CD4-positive, alpha-beta T cell treated with Interleukin-21 for 1 hour (primary cell): ENCODE measurements at regions not wholly inside any gene's neighbourhood (a gene's known extent, or its start where the extent isn't known, plus 50 kb on each side); places are given as distances from the start of the nearest gene placed in this dataset.
"Not testable (repeated sequence)": the region's sequence is repeated elsewhere in the genome, so short reads cannot be mapped to it uniquely, and the experiment has no call there.

ENCODE experiments used
- DNase-seq: peaks from one replicate; pipeline ENCODE4 v3.0.0-alpha.2; 2020

GRCh38 chr12:105595440-105595839 lies 264.9 kb downstream of the C12orf75 start:
- DNase-seq, result no peak

GRCh38 chr12:105596731-105597130 lies 266.2 kb downstream of the C12orf75 start:
- DNase-seq, result no peak

GRCh38 chr12:105598031-105598430 lies 267.5 kb downstream of the C12orf75 start:
- no peak for DNase-seq

GRCh38 chr12:105600911-105601545 lies 270.5 kb downstream of the C12orf75 start:
- no peak for DNase-seq

- not testable (repeated sequence) for DNase-seq
Measured at GRCh38 chr12:105602312-105602711, 271.8 kb downstream of the C12orf75 start.

- not testable (repeated sequence) for DNase-seq
Measured at GRCh38 chr12:105604281-105604680, 273.8 kb downstream of the C12orf75 start.

- not testable (repeated sequence) for DNase-seq
Measured at GRCh38 chr12:105606613-105607012, 276.1 kb downstream of the C12orf75 start.

GRCh38 chr12:105609001-105609400 lies 278.5 kb downstream of the C12orf75 start:
- not testable (repeated sequence) for DNase-seq

- DNase-seq, result no peak
Measured at GRCh38 chr12:105610459-105610858, 280.0 kb downstream of the C12orf75 start.

GRCh38 chr12:105611340-105611739 lies 280.8 kb downstream of the C12orf75 start:
- DNase-seq, result no peak

GRCh38 chr12:105613269-105613668 lies 282.8 kb downstream of the C12orf75 start:
- DNase-seq, result no peak

GRCh38 chr12:105613887-105614286 lies 283.4 kb downstream of the C12orf75 start:
- no peak for DNase-seq

GRCh38 chr12:105616971-105617540 lies 286.6 kb downstream of the C12orf75 start:
- DNase-seq, result no peak

GRCh38 chr12:105622220-105622619 lies 291.7 kb downstream of the C12orf75 start:
- DNase-seq, result no peak

- no peak for DNase-seq
Measured at GRCh38 chr12:105622846-105623736, 292.6 kb downstream of the C12orf75 start.

GRCh38 chr12:105626653-105627052 lies 296.2 kb downstream of the C12orf75 start:
- DNase-seq, result no peak

- DNase-seq, result no peak
Measured at GRCh38 chr12:105637470-105637869, 307.0 kb downstream of the C12orf75 start.

- no peak for DNase-seq
Measured at GRCh38 chr12:105640761-105641160, 310.3 kb downstream of the C12orf75 start.

- no peak for DNase-seq
Measured at GRCh38 chr12:105641749-105642148, 311.3 kb downstream of the C12orf75 start.

GRCh38 chr12:105644770-105645169 lies 314.3 kb downstream of the C12orf75 start:
- DNase-seq, result no peak

- no peak for DNase-seq
Measured at GRCh38 chr12:105654606-105655005, 324.1 kb downstream of the C12orf75 start.

GRCh38 chr12:105658389-105658788 lies 327.9 kb downstream of the C12orf75 start:
- no peak for DNase-seq

- DNase-seq, result no peak
Measured at GRCh38 chr12:105659355-105660075, 329.0 kb downstream of the C12orf75 start.
